ENCODE measurements at regions not wholly inside any gene's neighbourhood (a gene's known extent, or its start where the extent isn't known, plus 50 kb on each side); places are given as distances from the start of the nearest gene placed in this dataset.

DNA sequence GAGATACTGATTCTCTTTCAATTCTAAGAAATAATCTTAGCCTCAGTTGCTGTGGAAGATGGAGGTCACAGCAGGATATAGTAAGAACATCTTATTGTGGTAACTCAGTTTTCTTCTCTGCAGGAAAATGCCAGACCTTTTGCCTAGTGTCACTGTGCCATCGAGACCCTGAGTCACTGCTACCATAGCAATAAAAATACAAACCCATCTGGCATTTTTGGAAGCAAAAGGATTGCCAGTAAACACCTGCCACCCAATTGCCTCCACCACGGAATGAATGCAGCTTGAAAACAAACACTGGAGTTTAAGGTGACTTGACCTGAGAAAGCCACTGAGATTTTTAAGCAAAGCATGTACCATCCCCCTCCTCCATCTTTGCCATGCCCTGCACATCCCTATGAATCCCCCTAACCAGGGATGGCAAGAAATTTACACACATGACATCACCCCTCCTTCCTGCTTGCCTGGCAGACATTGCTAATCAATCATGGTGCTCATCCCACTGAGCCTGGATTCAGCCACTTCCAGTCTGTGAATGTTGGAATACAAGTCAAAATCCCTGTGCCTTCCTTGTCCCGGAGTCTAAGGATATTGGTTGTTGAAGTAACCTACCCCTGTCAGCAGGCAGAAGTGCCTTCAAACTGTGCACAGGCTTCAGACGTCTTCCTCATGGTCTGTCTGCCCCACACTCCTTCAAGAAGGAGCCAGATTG lies 59.6 kb upstream of the MAMLD1 start:
- no peak for TF ChIP-seq CHD2 (IDR thresholded peaks at IDR 0.05; ENCODE audit: borderline replicate concordance, low read depth, low read length)
- no peak for TF ChIP-seq MXI1 (IDR thresholded peaks at IDR 0.05; ENCODE audit: low read depth, low read length)
- TF ChIP-seq CREM (IDR thresholded peaks at IDR 0.05; ENCODE audit: low read depth) = no peak
- no peak for TF ChIP-seq E4F1 (IDR thresholded peaks at IDR 0.05; ENCODE audit: borderline replicate concordance, partially characterized antibody)
- TF ChIP-seq SMC3 (IDR thresholded peaks at IDR 0.05; ENCODE audit: borderline replicate concordance, low read length) = no peak
- no peak for TF ChIP-seq POLR2AphosphoS5 (IDR thresholded peaks at IDR 0.05; ENCODE audit: low read length)
- no peak for TF ChIP-seq DPF2 (IDR thresholded peaks at IDR 0.05)
- TF ChIP-seq SMAD1 (IDR thresholded peaks at IDR 0.05; ENCODE audit: low read depth, partially characterized antibody) = no peak
- no peak for TF ChIP-seq CTCF (IDR thresholded peaks at IDR 0.05 in 2 of 3, conservative IDR thresholded peaks at IDR 0.05 in 1 of 3; ENCODE audit: control insufficient read depth in 2 of 3, extremely low read depth in 1 of 3, insufficient read depth in 1 of 3, low read depth in 3 of 3, low read length in 3 of 3)
- TF ChIP-seq KDM1A (IDR thresholded peaks at IDR 0.05; ENCODE audit: borderline replicate concordance) = no peak
- TF ChIP-seq MAX (IDR thresholded peaks at IDR 0.05; ENCODE audit: low read depth, low read length) = no peak
- no peak for TF ChIP-seq TCF3 (IDR thresholded peaks at IDR 0.05; ENCODE audit: borderline replicate concordance, insufficient read depth, low read depth, low read length)
- TF ChIP-seq RFX5 (IDR thresholded peaks at IDR 0.05; ENCODE audit: low read depth, low read length) = no peak
